GM21447 (cell line): ENCODE measurements at regions not wholly inside any gene's neighbourhood (a gene's known extent, or its start where the extent isn't known, plus 50 kb on each side); places are given as distances from the start of the nearest gene placed in this dataset.
A peak's percentile ranks its signal among the peaks of the same experiment; 100 is the strongest.
"Not testable (repeated sequence)": the region's sequence is repeated elsewhere in the genome, so short reads cannot be mapped to it uniquely, and the experiment has no call there.

Experiments used
- ATAC-seq: cut with Tn5 transposase; IDR thresholded peaks from one replicate; pipeline ENCODE4 v1.9.1; 2021; ENCODE audit not compliant: unreplicated experiment

GRCh38 chr4:179164267-179164999, 1722.2 kb upstream of the AGA start:
- no peak for ATAC-seq

DNA sequence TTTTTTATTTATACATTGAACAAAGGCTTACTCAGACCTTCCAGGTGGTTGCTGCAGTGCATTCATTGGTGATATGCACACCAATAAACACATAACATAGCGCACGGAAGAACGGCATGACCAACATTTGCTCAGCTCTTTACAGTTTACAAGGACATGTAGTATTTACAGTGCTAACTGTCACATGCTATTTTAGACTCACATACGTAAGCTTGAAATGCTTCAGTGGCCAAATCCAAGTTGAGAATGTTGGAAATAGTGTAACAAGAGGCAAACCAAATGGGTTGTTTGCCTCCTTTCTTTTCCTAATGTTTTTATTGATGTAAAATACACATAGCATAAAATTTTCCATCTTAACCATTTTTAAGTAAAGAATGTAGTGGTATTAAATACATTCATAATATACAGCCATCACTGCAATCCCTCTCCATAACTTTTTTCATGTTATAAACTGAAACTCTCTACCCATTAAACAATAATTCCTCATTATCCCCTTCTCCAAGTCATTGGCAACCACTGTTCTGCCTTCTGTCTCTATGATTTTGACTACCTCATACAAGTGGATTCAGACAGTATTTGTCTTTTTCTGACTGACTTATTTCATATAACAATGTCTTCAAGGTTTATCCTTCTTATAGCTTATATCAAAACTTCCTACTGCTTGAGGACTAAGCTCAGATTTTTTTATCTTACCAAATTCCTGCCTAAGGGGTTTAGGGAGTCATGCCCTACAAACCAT, 1722.9 kb upstream of the AGA start:
- no peak for ATAC-seq

DNA sequence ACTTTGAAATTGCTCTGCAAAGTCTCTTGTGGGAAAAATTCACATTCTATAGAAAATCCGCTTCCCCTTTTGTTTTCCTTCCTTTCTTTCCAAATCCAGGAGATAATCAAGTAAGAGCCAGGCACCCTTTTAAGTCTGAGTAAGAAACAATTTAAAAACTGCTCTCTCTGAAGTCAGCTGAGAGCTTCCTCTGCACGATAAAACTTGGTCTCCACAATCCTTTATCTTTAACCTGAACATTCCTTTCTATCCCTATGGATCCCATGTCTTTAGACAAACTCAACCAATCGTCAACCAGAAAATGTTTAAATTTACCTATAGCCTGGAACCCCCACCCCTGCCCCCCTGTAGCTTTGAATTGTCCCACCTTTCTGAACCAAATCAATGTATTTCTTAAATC, 1723.6 kb upstream of the AGA start:
- ATAC-seq = no peak

DNA sequence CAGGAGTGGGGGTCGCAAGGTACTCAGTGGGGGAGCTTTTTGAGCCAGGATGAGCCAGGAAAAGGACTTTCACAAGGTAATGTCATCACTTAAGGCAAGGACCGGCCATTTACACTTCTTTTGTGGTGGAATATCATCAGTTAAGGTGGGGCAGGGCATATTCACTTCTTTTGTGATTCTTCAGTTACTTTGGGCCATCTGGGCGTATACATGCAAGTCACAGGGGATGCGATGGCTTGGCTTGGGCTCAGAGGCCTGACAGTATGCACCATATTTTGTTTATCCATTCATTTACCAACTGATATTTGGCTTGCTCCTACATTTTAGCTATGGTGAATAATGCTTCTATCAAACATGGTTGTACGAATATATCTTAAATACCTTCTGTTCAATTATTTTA, 1728.1 kb upstream of the AGA start:
- not testable (repeated sequence) for ATAC-seq

DNA sequence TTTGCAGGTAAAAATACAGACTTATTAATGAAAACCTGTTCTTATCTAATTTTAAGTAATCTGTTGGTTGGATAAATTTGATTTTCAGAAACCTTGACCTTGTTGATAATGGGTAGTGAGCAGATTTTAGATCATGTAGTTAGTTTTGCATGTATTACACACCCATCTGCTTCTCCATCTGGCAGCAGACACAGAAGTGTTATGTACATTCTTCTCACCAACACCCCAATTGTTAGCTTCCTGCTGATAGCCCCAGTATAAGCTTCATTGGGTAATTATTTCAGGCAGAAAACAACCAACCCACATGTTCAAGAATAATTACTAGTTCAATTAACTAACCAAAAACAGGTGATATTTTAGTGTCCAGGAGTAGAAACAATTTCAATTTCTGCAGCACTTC, 1740.5 kb upstream of the AGA start:
- ATAC-seq = no peak

- ATAC-seq = no peak
These were observed 1753.7 kb upstream of the AGA start for GRCh38 chr4:179195887-179196286.

DNA sequence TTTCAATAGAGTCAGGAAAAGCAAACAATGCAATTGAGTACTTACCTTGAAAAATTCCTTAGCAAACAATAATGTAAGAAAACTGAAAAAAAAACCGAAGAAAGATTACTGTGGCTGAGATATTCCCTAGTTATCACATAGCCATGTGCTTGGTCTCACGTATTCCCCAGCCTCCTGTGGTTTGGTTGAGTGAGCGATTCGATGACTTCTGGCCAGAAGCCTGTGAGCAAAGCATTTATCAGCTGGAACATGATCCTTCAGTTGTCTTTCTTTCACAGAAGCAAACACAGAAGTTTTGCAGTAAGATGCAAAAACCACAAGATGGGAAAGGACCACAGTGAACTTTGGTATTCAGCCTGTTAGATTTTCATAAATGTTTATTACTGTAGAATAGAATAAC, 1754.3 kb upstream of the AGA start:
- no peak for ATAC-seq

DNA sequence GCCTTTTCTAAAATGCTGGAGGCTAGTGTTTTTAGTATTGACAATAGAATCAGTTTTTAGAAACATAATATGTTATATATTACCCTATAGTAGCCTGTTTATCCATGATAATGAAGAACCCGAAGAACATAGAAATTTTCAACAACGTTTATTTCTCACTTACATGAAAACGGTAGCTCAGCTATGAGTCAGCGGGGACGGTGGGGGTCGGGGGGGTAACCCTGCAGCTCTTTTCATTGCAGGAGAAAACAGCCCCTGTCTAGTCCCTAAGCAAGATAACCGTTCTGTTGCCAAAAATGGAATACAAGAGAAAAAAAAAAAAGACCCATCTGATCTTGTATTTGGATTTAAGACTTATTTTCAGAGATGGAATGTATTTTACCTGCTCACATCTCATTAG, 1758.4 kb upstream of the AGA start:
- ATAC-seq = no peak

- no peak for ATAC-seq
These were observed 1783.4 kb upstream of the AGA start for GRCh38 chr4:179225594-179225993.

GRCh38 chr4:179248821-179249220, 1806.6 kb upstream of the AGA start:
- no peak for ATAC-seq

GRCh38 chr4:179268791-179269190, 1826.6 kb upstream of the AGA start:
- ATAC-seq = no peak

- ATAC-seq = no peak
These were observed 1830.0 kb upstream of the AGA start for GRCh38 chr4:179272282-179272681.

DNA sequence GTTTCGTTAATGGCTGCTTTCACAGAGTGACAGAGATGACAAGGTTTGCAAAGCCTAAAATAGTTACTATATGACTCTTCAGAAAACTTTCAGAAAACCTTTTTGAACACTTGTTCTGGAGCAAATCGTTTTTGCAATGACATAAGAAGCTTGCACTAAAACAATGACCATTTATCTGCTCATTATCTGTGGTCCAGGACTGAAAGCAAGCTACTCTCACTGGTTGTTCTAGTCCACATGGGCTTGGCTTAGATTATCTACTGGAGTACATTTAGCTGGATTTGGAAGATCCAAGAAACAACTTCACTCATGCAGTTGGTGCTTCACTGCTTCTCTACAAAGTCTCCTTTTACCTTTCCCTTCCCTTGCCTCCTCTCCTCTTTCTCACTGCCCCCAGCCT, 1836.4 kb upstream of the AGA start:
- ATAC-seq = no peak

DNA sequence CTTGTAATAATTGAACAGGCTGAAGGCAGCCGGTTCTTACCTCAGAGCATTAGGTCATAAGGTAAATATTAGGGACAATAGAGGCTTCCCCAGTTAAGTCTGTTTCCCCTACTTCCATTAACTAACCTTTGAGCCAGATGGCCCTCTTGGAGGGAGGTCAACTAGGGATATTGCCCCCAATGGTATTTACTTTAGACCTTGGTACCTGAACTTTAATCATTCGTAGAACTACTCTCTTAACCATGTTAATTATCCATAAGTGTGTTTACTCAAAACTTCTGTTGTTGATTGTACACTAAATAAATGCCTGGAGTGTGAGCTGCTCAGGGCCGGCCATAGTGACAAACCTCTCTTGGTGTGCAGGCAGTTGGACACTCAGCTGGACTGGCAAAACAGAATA, 1843.5 kb upstream of the AGA start:
- no peak for ATAC-seq

GRCh38 chr4:179291657-179292056, 1849.4 kb upstream of the AGA start:
- ATAC-seq = no peak

DNA sequence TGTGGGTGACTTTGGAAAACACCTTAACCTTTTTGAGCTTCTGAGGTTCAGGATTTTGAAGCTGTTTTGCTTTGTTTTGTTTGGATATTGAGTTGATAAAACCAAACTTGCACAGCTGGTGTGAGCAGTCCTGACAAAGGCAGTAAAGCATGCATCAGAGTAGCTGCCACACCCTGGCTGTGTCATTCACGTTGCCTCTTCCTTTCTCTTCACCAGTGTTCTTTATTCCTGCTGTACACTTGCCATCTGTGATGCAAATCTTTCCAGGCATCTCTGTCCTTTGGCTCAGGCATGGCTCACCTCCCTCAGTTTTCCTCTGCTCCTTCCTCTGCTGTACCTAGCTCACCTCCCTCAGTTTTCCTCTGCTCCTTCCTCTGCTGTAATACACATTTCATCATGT, 1850.2 kb upstream of the AGA start:
- ATAC-seq = no peak

GRCh38 chr4:179307297-179308136, 1865.3 kb upstream of the AGA start:
- ATAC-seq = peak; percentile 96

- ATAC-seq = no peak
These were observed 1871.6 kb upstream of the AGA start for GRCh38 chr4:179313823-179314222.

DNA sequence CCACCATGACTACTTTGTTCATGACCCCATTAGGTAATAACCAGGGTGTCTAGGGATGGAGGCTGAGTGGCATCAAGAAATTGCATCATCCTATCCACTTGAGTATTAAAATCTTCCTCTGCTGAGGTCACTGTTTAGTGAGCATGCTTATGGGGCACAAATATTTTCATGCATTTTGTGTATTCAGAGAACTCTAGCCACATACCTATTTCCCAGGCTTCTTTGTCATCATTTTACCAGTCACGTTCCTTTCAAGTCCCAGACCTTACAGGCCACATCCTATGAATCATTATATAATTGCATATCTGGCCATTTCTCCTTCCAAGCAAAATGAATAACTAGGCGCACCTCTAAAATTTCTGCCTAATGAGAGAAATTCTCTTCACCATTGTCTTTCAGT, 1882.9 kb upstream of the AGA start:
- ATAC-seq = no peak

DNA sequence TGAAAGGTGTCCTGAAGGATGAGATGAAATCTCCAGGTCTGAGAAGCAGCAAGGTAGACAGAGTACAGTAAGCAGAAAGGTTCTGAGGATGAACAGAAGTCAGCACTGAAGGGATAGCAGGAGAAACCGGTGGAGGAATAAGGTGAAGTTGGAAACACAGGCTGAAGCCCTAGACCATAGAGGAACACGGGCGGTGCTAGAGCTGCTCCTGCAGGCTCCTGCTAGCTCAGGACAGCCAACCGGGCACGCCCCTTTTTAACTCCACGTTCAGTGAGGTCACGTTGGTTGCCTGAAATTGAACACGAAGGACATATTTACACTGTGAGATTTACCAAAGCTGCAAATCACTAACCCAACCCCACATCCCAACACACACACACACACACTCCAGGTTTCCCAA, 1886.4 kb upstream of the AGA start:
- ATAC-seq = no peak

GRCh38 chr4:179331362-179331761, 1889.1 kb upstream of the AGA start:
- ATAC-seq = no peak

- no peak for ATAC-seq
These were observed 1902.6 kb upstream of the AGA start for GRCh38 chr4:179344861-179345260.
